HFFc6 (cell line): ENCODE measurements at regions not wholly inside any gene's neighbourhood (a gene's known extent, or its start where the extent isn't known, plus 50 kb on each side); places are given as distances from the start of the nearest gene placed in this dataset.
"Not testable (repeated sequence)": the region's sequence is repeated elsewhere in the genome, so short reads cannot be mapped to it uniquely, and the experiment has no call there.

Experiments
- DNase-seq: peaks from one replicate; pipeline ENCODE4 v3.0.0-alpha.2; 2018
- H3K27ac Mint-ChIP-seq: 2 replicates; pipeline ENCODE4 v1.8.0; 2020; ENCODE audit warnings: mild to moderate bottlenecking, mixed read lengths
- H3K27me3 Mint-ChIP-seq: 2 replicates; pipeline ENCODE4 v1.8.0; 2021; ENCODE audit warnings: mild to moderate bottlenecking, moderate library complexity, mixed read lengths; ENCODE audit not compliant: insufficient read depth
- H3K36me3 Mint-ChIP-seq: 2 replicates; pipeline ENCODE4 v1.8.0; 2021; ENCODE audit warnings: low read depth, mixed read lengths
- H3K4me1 Mint-ChIP-seq: 2 replicates; pipeline ENCODE4 v1.8.0; 2020; ENCODE audit warnings: low read depth, mixed read lengths
- H3K4me3 Mint-ChIP-seq: 2 replicates; pipeline ENCODE4 v1.8.0; 2020; ENCODE audit warnings: mild to moderate bottlenecking, moderate library complexity, mixed read lengths
- H3K9me3 Mint-ChIP-seq: 2 replicates; pipeline ENCODE4 v1.8.0; 2020; ENCODE audit warnings: mild to moderate bottlenecking, mixed read lengths
- TF ChIP-seq, protein P1 (sequence below): fragments of 200-600 bp; sonication (generic); IDR thresholded peaks from 2 replicates; pipeline ENCODE4 v1.5.0; 2021; ENCODE audit warnings: antibody characterized with exemption, mild to moderate bottlenecking

DNA sequence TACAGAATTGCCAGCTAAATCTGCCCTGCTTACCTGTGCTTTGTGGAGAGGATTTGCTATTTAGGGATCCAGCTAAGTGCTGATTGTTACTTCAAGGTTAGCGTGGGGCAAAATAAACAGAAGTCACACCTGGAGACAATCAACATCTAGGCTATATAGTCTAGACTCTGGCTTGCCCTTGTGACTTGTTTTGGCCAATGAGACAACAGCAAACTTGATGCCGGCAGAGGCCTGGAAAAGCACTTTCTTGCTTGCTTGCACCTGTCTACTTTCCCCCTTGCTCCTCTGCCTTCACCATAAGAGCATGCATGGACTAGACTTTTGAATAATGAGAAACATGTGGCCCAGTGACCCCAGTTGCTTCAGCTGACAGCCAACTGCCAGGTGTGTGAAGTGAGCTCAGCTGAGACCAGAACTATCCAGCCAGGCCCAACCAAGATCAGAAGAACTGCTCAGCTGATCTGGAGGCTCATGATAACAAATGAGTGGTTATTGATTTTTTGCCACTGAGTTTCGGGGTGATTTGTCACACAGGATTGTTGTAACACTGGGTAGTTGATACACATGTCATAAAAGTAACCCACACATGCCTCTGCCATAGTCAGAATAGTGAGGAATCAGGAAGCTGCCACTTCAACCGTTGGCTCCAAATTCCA lies 164.4 kb downstream of the RBMX2 start:
- H3K4me3 Mint-ChIP-seq: no peak overlapping the region
- H3K9me3 Mint-ChIP-seq: no peaks in the 10 kb centered on the region
- H3K4me1 Mint-ChIP-seq: peaks cover 10% of the 10 kb centered on the region
- no peak for DNase-seq
- TF ChIP-seq, protein P1, sequence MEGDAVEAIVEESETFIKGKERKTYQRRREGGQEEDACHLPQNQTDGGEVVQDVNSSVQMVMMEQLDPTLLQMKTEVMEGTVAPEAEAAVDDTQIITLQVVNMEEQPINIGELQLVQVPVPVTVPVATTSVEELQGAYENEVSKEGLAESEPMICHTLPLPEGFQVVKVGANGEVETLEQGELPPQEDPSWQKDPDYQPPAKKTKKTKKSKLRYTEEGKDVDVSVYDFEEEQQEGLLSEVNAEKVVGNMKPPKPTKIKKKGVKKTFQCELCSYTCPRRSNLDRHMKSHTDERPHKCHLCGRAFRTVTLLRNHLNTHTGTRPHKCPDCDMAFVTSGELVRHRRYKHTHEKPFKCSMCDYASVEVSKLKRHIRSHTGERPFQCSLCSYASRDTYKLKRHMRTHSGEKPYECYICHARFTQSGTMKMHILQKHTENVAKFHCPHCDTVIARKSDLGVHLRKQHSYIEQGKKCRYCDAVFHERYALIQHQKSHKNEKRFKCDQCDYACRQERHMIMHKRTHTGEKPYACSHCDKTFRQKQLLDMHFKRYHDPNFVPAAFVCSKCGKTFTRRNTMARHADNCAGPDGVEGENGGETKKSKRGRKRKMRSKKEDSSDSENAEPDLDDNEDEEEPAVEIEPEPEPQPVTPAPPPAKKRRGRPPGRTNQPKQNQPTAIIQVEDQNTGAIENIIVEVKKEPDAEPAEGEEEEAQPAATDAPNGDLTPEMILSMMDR: no peak
- H3K27ac Mint-ChIP-seq: no peak overlapping the region
- H3K36me3 Mint-ChIP-seq: no peaks in the 10 kb centered on the region
- peaks cover 5% of the 10 kb centered on the region for H3K27me3 Mint-ChIP-seq

DNA sequence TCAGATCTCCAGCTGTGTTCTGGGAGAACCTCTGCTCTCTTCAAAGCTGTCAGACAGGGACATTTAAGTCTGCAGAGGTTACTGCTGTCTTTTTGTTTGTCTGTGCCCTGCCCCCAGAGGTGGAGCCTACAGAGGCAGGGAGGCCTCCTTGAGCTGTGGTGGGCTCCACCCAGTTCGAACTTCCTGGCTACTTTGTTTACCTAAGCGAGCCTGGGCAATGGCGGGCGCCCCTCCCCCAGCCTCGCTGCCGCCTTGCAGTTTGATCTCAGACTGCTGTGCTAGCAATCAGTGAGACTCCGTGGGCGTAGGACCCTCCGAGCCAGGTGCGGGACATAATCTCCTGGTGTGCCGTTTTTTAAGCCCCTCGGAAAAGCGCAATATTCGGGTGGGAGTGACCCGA lies 171.2 kb downstream of the RBMX2 start:
- not testable (repeated sequence) for H3K4me1 Mint-ChIP-seq, H3K27me3 Mint-ChIP-seq, H3K4me3 Mint-ChIP-seq, H3K9me3 Mint-ChIP-seq, DNase-seq, H3K27ac Mint-ChIP-seq, H3K36me3 Mint-ChIP-seq
